ENCODE measurements at regions not wholly inside any gene's neighbourhood (a gene's known extent, or its start where the extent isn't known, plus 50 kb on each side); places are given as distances from the start of the nearest gene placed in this dataset.
A peak's percentile ranks its signal among the peaks of the same experiment; 100 is the strongest.

GRCh38 chr3:115369021-115369420, 221.9 kb upstream of the ZBTB20 start (continued):
- TF ChIP-seq, protein P1, sequence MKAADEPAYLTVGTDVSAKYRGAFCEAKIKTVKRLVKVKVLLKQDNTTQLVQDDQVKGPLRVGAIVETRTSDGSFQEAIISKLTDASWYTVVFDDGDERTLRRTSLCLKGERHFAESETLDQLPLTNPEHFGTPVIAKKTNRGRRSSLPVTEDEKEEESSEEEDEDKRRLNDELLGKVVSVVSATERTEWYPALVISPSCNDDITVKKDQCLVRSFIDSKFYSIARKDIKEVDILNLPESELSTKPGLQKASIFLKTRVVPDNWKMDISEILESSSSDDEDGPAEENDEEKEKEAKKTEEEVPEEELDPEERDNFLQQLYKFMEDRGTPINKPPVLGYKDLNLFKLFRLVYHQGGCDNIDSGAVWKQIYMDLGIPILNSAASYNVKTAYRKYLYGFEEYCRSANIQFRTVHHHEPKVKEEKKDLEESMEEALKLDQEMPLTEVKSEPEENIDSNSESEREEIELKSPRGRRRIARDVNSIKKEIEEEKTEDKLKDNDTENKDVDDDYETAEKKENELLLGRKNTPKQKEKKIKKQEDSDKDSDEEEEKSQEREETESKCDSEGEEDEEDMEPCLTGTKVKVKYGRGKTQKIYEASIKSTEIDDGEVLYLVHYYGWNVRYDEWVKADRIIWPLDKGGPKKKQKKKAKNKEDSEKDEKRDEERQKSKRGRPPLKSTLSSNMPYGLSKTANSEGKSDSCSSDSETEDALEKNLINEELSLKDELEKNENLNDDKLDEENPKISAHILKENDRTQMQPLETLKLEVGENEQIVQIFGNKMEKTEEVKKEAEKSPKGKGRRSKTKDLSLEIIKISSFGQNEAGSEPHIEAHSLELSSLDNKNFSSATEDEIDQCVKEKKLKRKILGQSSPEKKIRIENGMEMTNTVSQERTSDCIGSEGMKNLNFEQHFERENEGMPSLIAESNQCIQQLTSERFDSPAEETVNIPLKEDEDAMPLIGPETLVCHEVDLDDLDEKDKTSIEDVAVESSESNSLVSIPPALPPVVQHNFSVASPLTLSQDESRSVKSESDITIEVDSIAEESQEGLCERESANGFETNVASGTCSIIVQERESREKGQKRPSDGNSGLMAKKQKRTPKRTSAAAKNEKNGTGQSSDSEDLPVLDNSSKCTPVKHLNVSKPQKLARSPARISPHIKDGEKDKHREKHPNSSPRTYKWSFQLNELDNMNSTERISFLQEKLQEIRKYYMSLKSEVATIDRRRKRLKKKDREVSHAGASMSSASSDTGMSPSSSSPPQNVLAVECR (CRISPR knock-in tag; IDR thresholded peaks at IDR 0.05; ENCODE audit: borderline replicate concordance) = no peak
- TF ChIP-seq GABPA (IDR thresholded peaks at IDR 0.05; ENCODE audit: low read depth, low read length) (no peak), GABPA (CRISPR knock-in tag; IDR thresholded peaks at IDR 0.05; ENCODE audit: low read depth) (no peak), LCORL (IDR thresholded peaks at IDR 0.05) (no peak), LCORL (CRISPR knock-in tag; IDR thresholded peaks at IDR 0.05) (no peak)

DNA sequence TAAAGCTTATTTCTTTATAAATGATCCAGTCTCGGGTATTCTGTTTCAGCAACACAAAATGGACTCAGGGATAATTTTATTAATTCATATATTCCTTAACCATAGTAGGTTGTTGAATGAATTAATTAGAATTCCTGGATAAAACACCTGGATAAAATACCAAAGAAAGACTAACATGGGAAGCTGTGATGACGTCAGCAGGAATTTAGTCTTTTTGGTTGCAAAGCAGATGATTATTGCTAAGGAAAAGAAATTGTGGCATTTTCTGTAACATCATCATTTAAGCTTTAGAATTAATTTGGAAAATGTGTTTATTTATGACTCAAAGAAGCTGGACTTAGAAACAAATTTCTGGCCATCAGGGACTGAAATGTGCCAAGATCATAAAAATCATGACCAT, 228.3 kb upstream of the ZBTB20 start:
- Histone ChIP-seq H3K36me3 (replicated peaks in 1 of 2; ENCODE audit: control insufficient read depth in 1 of 2, insufficient read depth in 2 of 2, low read length in 2 of 2) (no peaks in the 10 kb centered on the region), H3K79me2 (ENCODE audit: insufficient read depth, low read length) (no peaks in the 10 kb centered on the region), H3K4me1 (ENCODE audit: insufficient read depth, low read length) (no peaks in the 10 kb centered on the region), H3K9me3 (ENCODE audit: low read length) (no peaks in the 10 kb centered on the region), H3K9ac (ENCODE audit: insufficient read depth, low read depth, low read length) (no peak overlapping the region), H4K20me1 (ENCODE audit: insufficient read depth, low read length) (no peaks in the 10 kb centered on the region), H3K4me3 (replicated peaks in 1 of 3; ENCODE audit: insufficient read depth in 1 of 3, low read depth in 2 of 3, low read length in 3 of 3) (no peak overlapping the region), H2AFZ (ENCODE audit: low read length) (no peak overlapping the region), H3K27me3 (ENCODE audit: control insufficient read depth in 1 of 2, insufficient read depth in 2 of 2, low read length in 2 of 2) (no peaks in the 10 kb centered on the region), H3K27ac (ENCODE audit: extremely low read length, insufficient read depth, low read length) (no peak overlapping the region), H3K4me2 (ENCODE audit: low read depth, low read length) (no peak overlapping the region)
- WGBS (ENCODE audit: low lambda C conversion rate) = 1% methylated on average over 2 of the region's 2 CpGs
- intact Hi-C loops (cut with micrococcal nuclease; ENCODE audit: unreplicated experiment) = no loop called here
- in situ Hi-C loops (cut with HindIII; ENCODE audit: extremely low pct_ligation_motif_present, low pct_unique_long_range_greater_than_20kb) = no loop called here
- no TSS peak for BruUV-seq (replicated peaks)
- ChIA-PET CTCF (ENCODE audit: low intra/inter-chr PET ratio, low total read pairs) (no interaction called here), POLR2A (no interaction called here)
- DNase-seq (ENCODE audit: low spot score) (no peak), FAIRE-seq (no peak), ATAC-seq (no peak)
- TF ChIP-seq CREB1 (IDR thresholded peaks at IDR 0.05) (peak; percentile 91), CREB1 (CRISPR knock-in tag; IDR thresholded peaks at IDR 0.05) (no peak), ZNF619 (CRISPR knock-in tag; IDR thresholded peaks at IDR 0.05) (no peak), ATM (IDR thresholded peaks at IDR 0.05; ENCODE audit: borderline replicate concordance) (no peak), TOPORS (CRISPR knock-in tag; IDR thresholded peaks at IDR 0.05) (no peak), MAFF (IDR thresholded peaks at IDR 0.05; ENCODE audit: low read depth, low read length) (peak; percentile 55; the same call in 1 of the 2 replicates), FOXA1 (IDR thresholded peaks at IDR 0.05) (no peak), FOXA1 (CRISPR knock-in tag; IDR thresholded peaks at IDR 0.05) (no peak), ZNF616 (CRISPR knock-in tag; IDR thresholded peaks at IDR 0.05; ENCODE audit: low read depth) (no peak), ZNF180 (CRISPR knock-in tag; IDR thresholded peaks at IDR 0.05; ENCODE audit: borderline replicate concordance, low read depth) (no peak), ZNF44 (CRISPR knock-in tag; IDR thresholded peaks at IDR 0.05) (no peak), MAFK (conservative IDR thresholded peaks at IDR 0.05 in 1 of 2, IDR thresholded peaks at IDR 0.05 in 1 of 2; ENCODE audit: low read length in 2 of 2) (peak in 1 of 2 experiments; percentile 76; a peak in 3 of 4 replicates), ATF7 (IDR thresholded peaks at IDR 0.05) (peak; percentile 79), ATF7 (CRISPR knock-in tag; IDR thresholded peaks at IDR 0.05) (no peak), SIN3B (IDR thresholded peaks at IDR 0.05; ENCODE audit: low read length) (no peak)
- TF ChIP-seq, protein P2, sequence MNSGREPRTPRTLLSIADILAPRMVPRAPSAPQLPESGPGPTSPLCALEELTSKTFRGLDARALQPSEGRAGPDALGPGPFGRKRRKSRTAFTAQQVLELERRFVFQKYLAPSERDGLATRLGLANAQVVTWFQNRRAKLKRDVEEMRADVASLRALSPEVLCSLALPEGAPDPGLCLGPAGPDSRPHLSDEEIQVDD (CRISPR knock-in tag; IDR thresholded peaks at IDR 0.05; ENCODE audit: borderline replicate concordance) = no peak

Measured in HepG2 (cell line).